ENCODE measurements at regions not wholly inside any gene's neighbourhood (a gene's known extent, or its start where the extent isn't known, plus 50 kb on each side); places are given as distances from the start of the nearest gene placed in this dataset.

DNA sequence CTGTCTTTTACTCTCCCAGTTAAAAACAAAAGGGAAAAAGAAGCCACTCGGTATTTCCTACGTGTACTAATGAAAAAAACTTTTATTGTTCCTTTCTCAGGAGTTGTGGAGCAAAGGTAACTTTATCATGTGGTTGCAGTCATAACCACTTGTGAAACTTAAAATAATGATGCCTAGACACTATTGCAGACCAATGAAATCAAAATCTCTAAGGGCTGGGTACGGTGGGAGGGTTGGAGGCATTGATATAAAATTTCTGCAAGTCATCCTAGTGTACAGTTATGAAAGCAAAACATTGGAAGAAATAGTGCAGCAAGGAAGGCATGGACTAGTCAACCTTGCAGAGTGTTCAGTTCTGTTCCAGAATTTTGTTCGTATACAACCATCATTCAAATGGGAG lies 808.8 kb downstream of the TUSC7 start:
- no peak overlapping the region for H3K27ac ChIP-seq
- H3K9me3 ChIP-seq, result no peaks in the 10 kb centered on the region
- H3K4me3 ChIP-seq, result no peak overlapping the region
- WGBS, 5 donors, result 43 to 64% (median 48%) methylated on average over 4 of the region's 4 CpGs
- no peak for DNase-seq
- H3K4me1 ChIP-seq, result no peaks in the 10 kb centered on the region
- H3K36me3 ChIP-seq, result no peaks in the 10 kb centered on the region
- TF ChIP-seq POLR2AphosphoS5 (IDR thresholded peaks at IDR 0.05) (no peak), CTCF (IDR thresholded peaks at IDR 0.05 in 8 of 11, conservative IDR thresholded peaks at IDR 0.05 in 3 of 11) (no peak), POLR2A (IDR thresholded peaks at IDR 0.05) (no peak)
- H3K27me3 ChIP-seq (replicated peaks in 1 of 7), result no peaks in the 10 kb centered on the region
- intact Hi-C loops (cut with DNase I; ENCODE audit: low total_unique reads), result loop anchor here (10.0 kb wide), 1 partner anchor 654 kb away; no protein-coding TSS in a partner anchor

DNA sequence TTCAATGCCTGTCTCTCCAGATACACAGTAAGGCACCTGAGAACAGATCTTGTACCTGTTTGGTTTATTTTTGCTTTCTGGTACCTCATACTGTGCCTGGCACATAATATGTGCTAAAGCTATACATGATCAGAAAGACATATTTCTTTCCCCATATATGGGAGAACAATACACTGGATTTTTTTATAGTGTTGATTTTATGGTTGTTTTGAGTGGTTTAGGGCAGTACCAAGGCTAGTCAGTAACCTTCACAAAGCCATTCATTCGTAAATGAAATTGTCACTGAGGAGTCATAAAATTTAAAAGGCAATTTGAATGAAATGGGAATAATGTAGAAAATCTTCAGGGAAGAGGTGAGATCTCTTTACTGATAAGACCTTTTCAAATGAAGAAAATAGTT lies 810.2 kb downstream of the TUSC7 start:
- intact Hi-C loops (cut with DNase I; ENCODE audit: low total_unique reads), result loop anchor here (10.0 kb wide), 1 partner anchor 655 kb away; no protein-coding TSS in a partner anchor

GRCh38 chr3:117520582-117520981 lies 811.0 kb downstream of the TUSC7 start:
- H3K4me1 ChIP-seq, result no peaks in the 10 kb centered on the region
- H3K27ac ChIP-seq, result no peak overlapping the region
- no peaks in the 10 kb centered on the region for H3K27me3 ChIP-seq (replicated peaks in 1 of 7)
- H3K9me3 ChIP-seq, result no peaks in the 10 kb centered on the region
- H3K36me3 ChIP-seq, result no peaks in the 10 kb centered on the region
- TF ChIP-seq POLR2AphosphoS5 (IDR thresholded peaks at IDR 0.05) (no peak), POLR2A (IDR thresholded peaks at IDR 0.05) (no peak), CTCF (IDR thresholded peaks at IDR 0.05 in 8 of 11, conservative IDR thresholded peaks at IDR 0.05 in 3 of 11) (no peak)
- intact Hi-C loops (cut with DNase I; ENCODE audit: low total_unique reads), result no loop called here
- no peak overlapping the region for H3K4me3 ChIP-seq
- WGBS, 5 donors, result 79 to 91% (median 90%) methylated on average over 4 of the region's 4 CpGs
- DNase-seq, result no peak

More for the DNA sequence above, 810.2 kb downstream of the TUSC7 start:
- Histone ChIP-seq H3K4me3 (no peak overlapping the region), H3K4me1 (no peaks in the 10 kb centered on the region), H3K27me3 (replicated peaks in 1 of 7) (no peaks in the 10 kb centered on the region), H3K36me3 (no peaks in the 10 kb centered on the region), H3K9me3 (no peaks in the 10 kb centered on the region), H3K27ac (no peak overlapping the region)
- DNase-seq, result no peak
- 34 to 88% (median 82%) methylated on average over 1 of the region's 1 CpG for WGBS, 5 donors
- no peak for TF ChIP-seq CTCF (IDR thresholded peaks at IDR 0.05 in 8 of 11, conservative IDR thresholded peaks at IDR 0.05 in 3 of 11)
- no peak for TF ChIP-seq POLR2AphosphoS5 (IDR thresholded peaks at IDR 0.05)

GRCh38 chr3:117523418-117523817 lies 813.8 kb downstream of the TUSC7 start:
- TF ChIP-seq POLR2A (IDR thresholded peaks at IDR 0.05), result no peak
- TF ChIP-seq POLR2AphosphoS5 (IDR thresholded peaks at IDR 0.05), result no peak
- TF ChIP-seq CTCF (IDR thresholded peaks at IDR 0.05 in 8 of 11, conservative IDR thresholded peaks at IDR 0.05 in 3 of 11), result no peak
- WGBS, 5 donors, result 84 to 90% (median 88%) methylated on average over 5 of the region's 5 CpGs
- intact Hi-C loops (cut with DNase I; ENCODE audit: low total_unique reads), result no loop called here
- DNase-seq, result no peak
- H3K9me3 ChIP-seq, result no peaks in the 10 kb centered on the region
- no peak overlapping the region for H3K4me3 ChIP-seq
- no peaks in the 10 kb centered on the region for H3K27me3 ChIP-seq (replicated peaks in 1 of 7)
- no peaks in the 10 kb centered on the region for H3K4me1 ChIP-seq
- H3K27ac ChIP-seq, result no peak overlapping the region
- no peaks in the 10 kb centered on the region for H3K36me3 ChIP-seq

All from spleen (tissue), 11 donors.